GM12874 (cell line): ENCODE measurements at regions not wholly inside any gene's neighbourhood (a gene's known extent, or its start where the extent isn't known, plus 50 kb on each side); places are given as distances from the start of the nearest gene placed in this dataset.

Experiments
- CTCF ChIP-seq: IDR thresholded peaks from 2 replicates; pipeline ENCODE4 v1.5.1; 2011; ENCODE audit warnings: low read depth, mild to moderate bottlenecking, control low read depth, low read length, moderate library complexity; ENCODE audit not compliant: insufficient read depth

- TF ChIP-seq CTCF, result no peak
Measured at GRCh38 chr3:135694142-135694541, 271.4 kb upstream of the PPP2R3A start.

- TF ChIP-seq CTCF, result no peak
Measured at GRCh38 chr3:135699741-135700140, 265.8 kb upstream of the PPP2R3A start.

- TF ChIP-seq CTCF, result no peak
Measured at GRCh38 chr3:135706758-135707375, 258.7 kb upstream of the PPP2R3A start.

GRCh38 chr3:135719449-135719848 lies 246.1 kb upstream of the PPP2R3A start:
- no peak for TF ChIP-seq CTCF

- TF ChIP-seq CTCF, result no peak
Measured at GRCh38 chr3:135728007-135728721, 237.4 kb upstream of the PPP2R3A start.

GRCh38 chr3:135731546-135731945 lies 234.0 kb upstream of the PPP2R3A start:
- TF ChIP-seq CTCF, result no peak

GRCh38 chr3:135736740-135737139 lies 228.8 kb upstream of the PPP2R3A start:
- TF ChIP-seq CTCF, result peak; percentile 44; the same call in 1 of the 2 replicates
